ENCODE measurements at regions not wholly inside any gene's neighbourhood (a gene's known extent, or its start where the extent isn't known, plus 50 kb on each side); places are given as distances from the start of the nearest gene placed in this dataset.

DNA sequence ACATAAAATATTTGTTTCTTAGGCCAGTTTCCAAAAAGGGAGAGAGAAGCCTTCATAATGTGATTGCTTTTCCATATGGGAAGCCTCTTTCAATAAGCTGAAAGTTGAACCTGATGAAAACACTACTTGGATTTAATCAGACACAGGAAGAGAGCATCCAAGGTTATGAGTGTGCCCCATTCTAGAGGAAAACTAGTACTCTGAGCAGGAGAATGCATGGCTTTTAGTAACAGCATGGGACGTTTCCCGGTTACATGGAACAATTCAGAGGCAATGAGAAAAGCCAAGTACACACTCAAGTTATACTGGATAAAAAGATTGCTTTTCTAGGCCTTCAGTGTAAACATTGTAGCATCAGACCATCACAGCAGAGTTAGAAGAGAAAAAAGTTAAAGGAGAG, 315.8 kb downstream of the ZNF516 start:
- no peak for DNase-seq

- DNase-seq = no peak
These were observed 317.9 kb downstream of the ZNF516 start for GRCh38 chr18:76177160-76177559.

GRCh38 chr18:76174451-76174850, 320.6 kb downstream of the ZNF516 start:
- no peak for DNase-seq

GRCh38 chr18:76169733-76170132, 325.3 kb downstream of the ZNF516 start:
- no peak for DNase-seq

DNA sequence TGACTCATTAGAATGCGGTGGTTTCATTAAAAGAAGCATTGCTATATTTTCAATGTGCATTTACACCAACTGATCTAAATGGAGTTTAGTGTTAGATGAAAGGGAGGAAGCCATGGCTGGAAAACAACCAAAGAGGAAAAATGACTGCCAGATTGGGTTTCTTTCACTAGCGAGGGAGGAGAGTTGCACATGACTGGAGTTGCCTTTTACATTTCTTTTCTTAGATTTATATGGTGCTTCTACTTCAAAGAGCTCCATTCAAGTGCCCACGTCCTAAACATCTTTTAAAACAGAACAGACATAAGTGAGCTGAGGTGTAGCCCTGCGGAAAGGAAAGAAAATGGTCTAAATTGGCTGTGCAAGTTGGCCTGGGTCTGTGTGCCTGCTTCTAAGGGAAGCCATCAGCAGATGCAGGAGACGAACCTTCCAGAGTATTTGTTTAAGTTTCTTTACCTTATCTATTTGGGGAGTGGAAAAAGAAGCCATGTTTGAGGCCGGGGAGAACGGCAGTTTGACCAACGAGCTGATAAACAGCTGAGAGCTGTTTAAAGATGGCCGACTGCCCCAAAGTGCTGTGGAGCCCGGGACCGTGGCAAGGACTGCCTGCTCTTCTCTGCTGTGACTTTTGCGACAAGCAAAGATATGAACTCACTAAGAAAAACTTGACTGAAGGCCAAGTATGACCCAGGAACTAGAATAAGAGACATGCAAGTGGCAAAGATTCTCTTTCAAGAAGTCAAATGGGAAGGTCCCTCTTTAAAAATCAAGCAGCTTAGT, 327.0 kb downstream of the ZNF516 start:
- no peak for DNase-seq

DNA sequence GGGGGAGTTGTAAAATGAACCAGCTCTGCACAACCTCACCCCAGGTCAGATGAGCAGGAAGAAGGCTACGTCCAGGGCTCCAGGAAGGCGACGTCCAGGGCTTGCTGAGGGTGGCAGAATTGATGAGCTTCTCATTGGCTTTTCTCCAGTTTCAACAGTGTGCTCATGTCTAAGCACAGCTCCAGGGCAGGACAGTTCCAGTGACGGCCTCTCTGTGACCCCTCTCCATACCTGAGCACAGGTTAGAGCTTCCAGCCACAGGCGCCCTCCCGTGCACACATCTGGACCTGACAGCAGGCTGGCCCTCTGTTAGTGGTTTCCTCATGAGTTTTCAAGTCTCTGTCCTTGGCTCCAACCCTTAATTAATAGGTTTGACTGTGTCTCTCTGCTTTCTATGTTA, 327.6 kb downstream of the ZNF516 start:
- no peak for DNase-seq

GRCh38 chr18:76162886-76163285, 332.2 kb downstream of the ZNF516 start:
- DNase-seq = no peak

- DNase-seq = no peak
These were observed 333.1 kb downstream of the ZNF516 start for GRCh38 chr18:76161983-76162382.

DNA sequence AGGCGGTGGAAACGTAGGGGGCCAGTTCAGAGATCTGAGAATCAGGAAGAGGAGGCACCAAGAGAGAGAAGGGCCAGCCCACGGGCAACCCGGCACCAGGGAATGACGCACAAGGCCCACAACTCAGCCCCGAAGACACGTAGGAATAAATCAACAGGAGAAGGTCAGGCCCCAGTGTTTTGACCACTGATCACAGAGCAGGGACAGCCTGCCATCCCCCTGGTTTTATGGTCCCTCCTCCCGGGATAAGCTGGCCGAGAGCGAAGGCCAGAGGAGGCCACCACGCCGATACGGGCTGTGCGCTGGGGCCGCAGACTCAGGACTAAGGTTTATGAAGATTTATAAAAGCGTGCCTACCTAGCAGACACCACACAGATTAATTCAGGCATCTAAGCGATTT, 341.4 kb downstream of the ZNF516 start:
- no peak for DNase-seq

GRCh38 chr18:76149734-76150133, 345.3 kb downstream of the ZNF516 start:
- DNase-seq = no peak

DNA sequence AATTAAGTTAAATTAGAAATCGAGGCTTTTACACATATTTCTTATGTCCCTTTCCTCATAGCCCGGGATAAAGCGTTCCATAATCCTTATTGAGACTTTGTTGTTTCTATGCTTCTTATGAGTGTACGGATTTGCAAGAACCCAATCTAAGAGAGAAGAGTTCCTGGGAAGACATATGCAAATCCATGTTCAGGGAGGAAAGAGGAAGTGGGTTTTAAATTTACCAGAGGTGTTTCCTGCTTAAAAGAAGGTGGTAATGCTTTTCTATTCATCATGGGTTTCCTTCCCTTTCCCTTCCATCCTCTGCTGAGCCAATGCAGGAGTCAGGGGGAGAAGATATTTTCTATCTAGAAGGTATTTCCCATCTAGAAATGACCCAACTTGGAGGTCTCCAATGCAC, 345.8 kb downstream of the ZNF516 start:
- DNase-seq = no peak

DNA sequence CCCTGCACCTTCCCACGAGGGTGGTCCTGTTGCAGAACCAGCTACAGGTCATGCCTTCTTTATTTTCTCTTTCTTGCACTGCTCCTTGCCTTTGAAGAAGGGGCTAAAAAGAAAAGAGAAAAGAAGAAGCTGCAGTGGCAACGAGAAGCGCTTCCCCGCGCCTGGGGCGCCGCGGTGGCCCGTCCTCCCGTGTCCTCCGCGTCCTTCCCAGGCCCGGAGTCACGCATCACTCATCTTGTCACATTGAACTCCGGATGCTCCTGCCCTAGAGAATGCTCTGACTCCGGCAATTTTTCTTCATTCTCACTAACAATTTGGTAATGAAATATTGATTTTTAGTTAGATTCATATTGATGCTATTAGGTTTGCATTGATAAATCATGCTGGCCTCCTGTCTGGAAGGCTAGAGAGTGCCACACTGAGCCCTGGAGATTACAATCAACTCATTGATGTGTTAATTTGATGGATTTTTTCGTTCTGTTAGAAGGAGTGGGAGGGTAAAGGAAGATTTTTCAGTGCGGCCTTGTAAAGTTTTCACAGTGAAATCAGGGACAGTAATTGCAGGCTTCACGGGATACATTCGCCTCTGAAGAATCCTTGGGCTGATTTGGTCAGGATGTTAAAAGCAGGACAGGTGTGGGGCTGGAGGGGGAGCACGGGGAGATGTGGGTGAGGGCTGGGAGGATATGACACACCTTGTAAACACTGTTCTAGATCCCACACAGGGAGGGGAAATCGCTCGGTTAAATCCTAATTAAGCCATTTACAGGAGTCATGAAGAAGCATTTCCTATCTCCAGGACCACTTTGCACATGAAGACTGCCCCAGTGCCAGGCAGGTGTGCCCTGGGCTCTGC, 349.3 kb downstream of the ZNF516 start:
- no peak for DNase-seq

- no peak for DNase-seq
These were observed 350.2 kb downstream of the ZNF516 start for GRCh38 chr18:76144844-76145243.

- peak; percentile 33 for DNase-seq
These were observed 352.4 kb downstream of the ZNF516 start for GRCh38 chr18:76142611-76143010.

- DNase-seq = no peak
These were observed 355.2 kb downstream of the ZNF516 start for GRCh38 chr18:76139844-76140243.

- no peak for DNase-seq
These were observed 357.8 kb downstream of the ZNF516 start for GRCh38 chr18:76137216-76137615.

DNA sequence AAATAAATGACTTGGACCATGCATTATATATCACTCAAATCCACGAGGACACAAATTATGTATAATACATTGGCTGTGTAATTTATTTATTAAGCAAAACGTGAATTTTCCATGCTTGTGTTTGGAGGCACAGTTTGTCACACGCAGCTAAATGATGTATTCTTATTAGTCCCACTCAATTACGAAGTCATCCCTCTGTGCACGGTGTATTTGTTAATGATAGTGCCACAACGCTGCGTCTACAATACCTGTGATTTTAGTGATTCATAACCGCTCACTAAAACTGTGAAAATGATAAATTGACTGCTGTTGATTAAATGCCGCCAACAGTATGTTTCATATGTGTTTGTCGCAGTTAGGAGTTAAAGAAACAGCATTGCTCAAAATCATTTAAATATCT, 358.3 kb downstream of the ZNF516 start:
- DNase-seq = no peak

GRCh38 chr18:76134628-76135027, 360.4 kb downstream of the ZNF516 start:
- DNase-seq = no peak

DNA sequence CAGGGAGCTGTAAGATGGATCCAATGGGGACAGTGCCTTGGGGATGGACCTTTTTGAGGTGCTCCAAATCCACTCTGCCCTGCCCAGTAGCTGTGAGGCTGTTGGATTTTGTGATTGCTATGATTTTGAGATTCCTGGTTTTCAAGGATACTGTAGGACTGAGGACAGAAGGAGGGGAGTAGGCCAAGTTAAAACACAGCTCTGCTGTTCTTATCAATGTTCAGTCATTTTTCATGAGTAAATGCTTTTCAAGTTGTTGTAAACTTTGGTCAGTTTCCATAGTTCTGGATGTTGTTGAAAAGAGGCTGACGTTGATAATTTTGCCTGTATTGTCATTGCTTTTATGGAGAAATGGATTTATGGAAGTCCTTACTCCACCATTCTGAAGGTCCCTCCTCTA, 361.2 kb downstream of the ZNF516 start:
- no peak for DNase-seq

DNA sequence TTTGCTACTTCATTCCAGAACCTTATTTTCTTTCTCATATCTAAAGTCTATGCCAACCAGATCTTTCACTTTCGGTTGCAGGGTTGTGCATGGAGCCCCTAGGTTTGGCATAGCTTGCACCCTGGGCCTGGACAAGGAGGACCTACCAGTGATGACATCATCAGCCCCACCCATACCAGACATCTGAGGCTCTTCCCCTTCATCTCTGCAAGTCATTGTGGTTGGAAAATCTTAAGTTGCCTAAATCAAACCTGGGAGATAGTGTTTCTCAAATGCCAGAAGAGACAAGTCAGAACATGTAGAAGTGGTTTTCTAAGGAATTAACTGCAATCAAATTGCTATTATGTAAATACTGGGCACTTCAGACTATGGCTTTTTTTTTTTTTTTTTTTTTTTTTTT, 363.3 kb downstream of the ZNF516 start:
- no peak for DNase-seq

DNA sequence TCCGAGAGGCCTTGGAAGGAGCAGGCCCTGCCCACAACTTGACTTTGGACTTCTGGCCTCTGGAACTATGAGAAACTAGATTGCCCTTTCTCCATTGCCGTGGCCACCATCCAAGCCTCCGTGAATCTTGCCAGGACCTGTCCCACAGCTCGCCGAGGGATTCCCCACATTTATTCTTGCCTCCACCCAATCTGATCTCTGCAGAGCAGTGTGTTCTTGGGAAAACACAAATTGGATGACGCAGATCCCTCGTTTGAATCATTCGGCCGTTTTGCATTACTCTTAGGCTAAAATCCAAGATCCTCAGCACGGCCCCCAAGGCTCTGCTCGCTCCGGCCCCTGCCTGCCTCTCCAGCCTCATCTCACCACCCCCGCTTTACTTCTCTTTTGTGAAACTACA, 364.2 kb downstream of the ZNF516 start:
- DNase-seq = peak; percentile 52

DNA sequence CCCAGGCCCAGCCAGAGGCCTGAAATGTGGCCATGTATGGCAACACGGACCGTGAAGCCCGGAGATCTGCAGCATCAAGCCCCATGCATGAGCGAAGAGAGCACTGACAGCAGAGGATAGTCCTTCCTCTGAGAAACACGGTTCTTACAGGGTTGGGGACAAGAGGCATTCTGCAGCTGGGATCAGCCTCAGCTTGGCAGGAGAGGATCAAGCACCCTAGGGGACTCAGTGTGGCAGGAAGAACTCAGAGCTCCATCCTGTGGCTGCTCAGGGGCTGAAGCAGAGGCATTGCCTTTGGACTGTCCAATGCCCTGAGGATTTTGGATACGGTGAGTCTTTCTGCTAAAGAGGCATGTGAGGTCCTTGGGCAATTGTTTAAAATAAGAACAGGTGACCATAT, 368.7 kb downstream of the ZNF516 start:
- peak; percentile 68 for DNase-seq

- no peak for DNase-seq
These were observed 374.0 kb downstream of the ZNF516 start for GRCh38 chr18:76121011-76121410.

GRCh38 chr18:76115580-76115979, 379.5 kb downstream of the ZNF516 start:
- DNase-seq = no peak
